ENCODE measurements at regions not wholly inside any gene's neighbourhood (a gene's known extent, or its start where the extent isn't known, plus 50 kb on each side); places are given as distances from the start of the nearest gene placed in this dataset.

- no peak overlapping the region for H3K4me3 ChIP-seq (ENCODE audit: low read length)
- H3K27me3 ChIP-seq (ENCODE audit: insufficient read depth, low read length), result peaks cover 5% of the 10 kb centered on the region
- H3K36me3 ChIP-seq (ENCODE audit: insufficient read depth, low read length), result no peaks in the 10 kb centered on the region
- H3K9me3 ChIP-seq (ENCODE audit: low read length), result no peaks in the 10 kb centered on the region
- no peak overlapping the region for H2AFZ ChIP-seq (ENCODE audit: low read depth, low read length)
- no peaks in the 10 kb centered on the region for H3K4me1 ChIP-seq (ENCODE audit: insufficient read depth, low read length)
These were observed 328.0 kb upstream of the PPP1R2C start for GRCh38 chrX:43106009-43106408.

- H3K27me3 ChIP-seq (ENCODE audit: insufficient read depth, low read length), result peaks cover 5% of the 10 kb centered on the region
- H3K4me3 ChIP-seq (ENCODE audit: low read length), result no peak overlapping the region
- H2AFZ ChIP-seq (ENCODE audit: low read depth, low read length), result no peak overlapping the region
- H3K4me1 ChIP-seq (ENCODE audit: insufficient read depth, low read length), result no peaks in the 10 kb centered on the region
- no peaks in the 10 kb centered on the region for H3K9me3 ChIP-seq (ENCODE audit: low read length)
- H3K36me3 ChIP-seq (ENCODE audit: insufficient read depth, low read length), result no peaks in the 10 kb centered on the region
These were observed 330.9 kb upstream of the PPP1R2C start for GRCh38 chrX:43108828-43109227.

GRCh38 chrX:43121637-43122036 is 343.7 kb upstream of the PPP1R2C start:
- H2AFZ ChIP-seq (ENCODE audit: low read depth, low read length), result no peak overlapping the region
- H3K27me3 ChIP-seq (ENCODE audit: insufficient read depth, low read length), result peaks cover 2% of the 10 kb centered on the region
- H3K4me3 ChIP-seq (ENCODE audit: low read length), result no peak overlapping the region
- H3K4me1 ChIP-seq (ENCODE audit: insufficient read depth, low read length), result no peaks in the 10 kb centered on the region
- no peaks in the 10 kb centered on the region for H3K9me3 ChIP-seq (ENCODE audit: low read length)
- H3K36me3 ChIP-seq (ENCODE audit: insufficient read depth, low read length), result no peaks in the 10 kb centered on the region

- Histone ChIP-seq H3K36me3 (ENCODE audit: insufficient read depth, low read length) (no peaks in the 10 kb centered on the region), H3K4me3 (ENCODE audit: low read length) (no peak overlapping the region), H3K9me3 (ENCODE audit: low read length) (no peaks in the 10 kb centered on the region), H2AFZ (ENCODE audit: low read depth, low read length) (no peak overlapping the region), H3K4me1 (ENCODE audit: insufficient read depth, low read length) (no peaks in the 10 kb centered on the region), H3K27me3 (ENCODE audit: insufficient read depth, low read length) (no peaks in the 10 kb centered on the region)
These were observed 361.7 kb upstream of the PPP1R2C start for GRCh38 chrX:43139645-43140044.

GRCh38 chrX:43140582-43140981 is 362.6 kb upstream of the PPP1R2C start:
- Histone ChIP-seq H3K27me3 (ENCODE audit: insufficient read depth, low read length) (no peaks in the 10 kb centered on the region), H3K36me3 (ENCODE audit: insufficient read depth, low read length) (no peaks in the 10 kb centered on the region), H3K4me3 (ENCODE audit: low read length) (no peak overlapping the region), H2AFZ (ENCODE audit: low read depth, low read length) (no peak overlapping the region), H3K4me1 (ENCODE audit: insufficient read depth, low read length) (no peaks in the 10 kb centered on the region), H3K9me3 (ENCODE audit: low read length) (no peaks in the 10 kb centered on the region)

GRCh38 chrX:43141885-43142284 is 363.9 kb upstream of the PPP1R2C start:
- Histone ChIP-seq H3K27me3 (ENCODE audit: insufficient read depth, low read length) (no peaks in the 10 kb centered on the region), H2AFZ (ENCODE audit: low read depth, low read length) (no peak overlapping the region), H3K4me3 (ENCODE audit: low read length) (no peak overlapping the region), H3K4me1 (ENCODE audit: insufficient read depth, low read length) (no peaks in the 10 kb centered on the region), H3K36me3 (ENCODE audit: insufficient read depth, low read length) (no peaks in the 10 kb centered on the region), H3K9me3 (ENCODE audit: low read length) (no peaks in the 10 kb centered on the region)

GRCh38 chrX:43148305-43148704 is 370.3 kb upstream of the PPP1R2C start:
- Histone ChIP-seq H3K4me3 (ENCODE audit: low read length) (no peak overlapping the region), H2AFZ (ENCODE audit: low read depth, low read length) (no peak overlapping the region), H3K9me3 (ENCODE audit: low read length) (no peaks in the 10 kb centered on the region), H3K36me3 (ENCODE audit: insufficient read depth, low read length) (no peaks in the 10 kb centered on the region), H3K27me3 (ENCODE audit: insufficient read depth, low read length) (no peaks in the 10 kb centered on the region), H3K4me1 (ENCODE audit: insufficient read depth, low read length) (no peaks in the 10 kb centered on the region)

GRCh38 chrX:43165343-43165920 is 387.5 kb upstream of the PPP1R2C start:
- Histone ChIP-seq H2AFZ (ENCODE audit: low read depth, low read length) (no peak overlapping the region), H3K36me3 (ENCODE audit: insufficient read depth, low read length) (no peaks in the 10 kb centered on the region), H3K4me1 (ENCODE audit: insufficient read depth, low read length) (no peaks in the 10 kb centered on the region), H3K27me3 (ENCODE audit: insufficient read depth, low read length) (no peaks in the 10 kb centered on the region), H3K4me3 (ENCODE audit: low read length) (no peak overlapping the region), H3K9me3 (ENCODE audit: low read length) (no peaks in the 10 kb centered on the region)

- no peaks in the 10 kb centered on the region for H3K4me1 ChIP-seq (ENCODE audit: insufficient read depth, low read length)
These were observed 388.9 kb upstream of the PPP1R2C start for GRCh38 chrX:43166874-43167273.

GRCh38 chrX:43175434-43175833 is 397.5 kb upstream of the PPP1R2C start:
- no peak overlapping the region for H2AFZ ChIP-seq (ENCODE audit: low read depth, low read length)
- no peaks in the 10 kb centered on the region for H3K9me3 ChIP-seq (ENCODE audit: low read length)
- H3K4me3 ChIP-seq (ENCODE audit: low read length), result no peak overlapping the region
- H3K27me3 ChIP-seq (ENCODE audit: insufficient read depth, low read length), result no peaks in the 10 kb centered on the region
- H3K36me3 ChIP-seq (ENCODE audit: insufficient read depth, low read length), result no peaks in the 10 kb centered on the region
- H3K4me1 ChIP-seq (ENCODE audit: insufficient read depth, low read length), result no peaks in the 10 kb centered on the region

More at GRCh38 chrX:43166874-43167273, 388.9 kb upstream of the PPP1R2C start:
- Histone ChIP-seq H3K36me3 (ENCODE audit: insufficient read depth, low read length) (no peaks in the 10 kb centered on the region), H3K4me3 (ENCODE audit: low read length) (no peak overlapping the region), H3K27me3 (ENCODE audit: insufficient read depth, low read length) (no peaks in the 10 kb centered on the region), H2AFZ (ENCODE audit: low read depth, low read length) (no peak overlapping the region), H3K9me3 (ENCODE audit: low read length) (no peaks in the 10 kb centered on the region)

GRCh38 chrX:43176686-43177085 is 398.7 kb upstream of the PPP1R2C start:
- Histone ChIP-seq H3K9me3 (ENCODE audit: low read length) (no peaks in the 10 kb centered on the region), H3K4me1 (ENCODE audit: insufficient read depth, low read length) (no peaks in the 10 kb centered on the region), H2AFZ (ENCODE audit: low read depth, low read length) (peak overlapping the region; percentile 58), H3K4me3 (ENCODE audit: low read length) (peak overlapping the region; percentile 34), H3K27me3 (ENCODE audit: insufficient read depth, low read length) (no peaks in the 10 kb centered on the region), H3K36me3 (ENCODE audit: insufficient read depth, low read length) (no peaks in the 10 kb centered on the region)

GRCh38 chrX:43188296-43188695 is 410.3 kb upstream of the PPP1R2C start:
- H3K9me3 ChIP-seq (ENCODE audit: low read length), result no peaks in the 10 kb centered on the region
- H3K4me3 ChIP-seq (ENCODE audit: low read length), result no peak overlapping the region
- H3K36me3 ChIP-seq (ENCODE audit: insufficient read depth, low read length), result no peaks in the 10 kb centered on the region
- H3K27me3 ChIP-seq (ENCODE audit: insufficient read depth, low read length), result no peaks in the 10 kb centered on the region
- no peaks in the 10 kb centered on the region for H3K4me1 ChIP-seq (ENCODE audit: insufficient read depth, low read length)
- no peak overlapping the region for H2AFZ ChIP-seq (ENCODE audit: low read depth, low read length)

GRCh38 chrX:43211570-43211969 is 433.6 kb upstream of the PPP1R2C start:
- Histone ChIP-seq H2AFZ (ENCODE audit: low read depth, low read length) (no peak overlapping the region), H3K27me3 (ENCODE audit: insufficient read depth, low read length) (no peaks in the 10 kb centered on the region), H3K36me3 (ENCODE audit: insufficient read depth, low read length) (no peaks in the 10 kb centered on the region), H3K4me3 (ENCODE audit: low read length) (no peak overlapping the region), H3K4me1 (ENCODE audit: insufficient read depth, low read length) (no peaks in the 10 kb centered on the region), H3K9me3 (ENCODE audit: low read length) (no peaks in the 10 kb centered on the region)

- Histone ChIP-seq H3K36me3 (ENCODE audit: insufficient read depth, low read length) (no peaks in the 10 kb centered on the region), H2AFZ (ENCODE audit: low read depth, low read length) (no peak overlapping the region), H3K9me3 (ENCODE audit: low read length) (no peaks in the 10 kb centered on the region), H3K4me3 (ENCODE audit: low read length) (no peak overlapping the region), H3K4me1 (ENCODE audit: insufficient read depth, low read length) (no peaks in the 10 kb centered on the region), H3K27me3 (ENCODE audit: insufficient read depth, low read length) (no peaks in the 10 kb centered on the region)
These were observed 437.9 kb upstream of the MAOA start for GRCh38 chrX:43218198-43218597.

Measured in neuron (in vitro differentiated cells).